ENCODE measurements at regions not wholly inside any gene's neighbourhood (a gene's known extent, or its start where the extent isn't known, plus 50 kb on each side); places are given as distances from the start of the nearest gene placed in this dataset.
"Not testable (repeated sequence)": the region's sequence is repeated elsewhere in the genome, so short reads cannot be mapped to it uniquely, and the experiment has no call there.

DNA sequence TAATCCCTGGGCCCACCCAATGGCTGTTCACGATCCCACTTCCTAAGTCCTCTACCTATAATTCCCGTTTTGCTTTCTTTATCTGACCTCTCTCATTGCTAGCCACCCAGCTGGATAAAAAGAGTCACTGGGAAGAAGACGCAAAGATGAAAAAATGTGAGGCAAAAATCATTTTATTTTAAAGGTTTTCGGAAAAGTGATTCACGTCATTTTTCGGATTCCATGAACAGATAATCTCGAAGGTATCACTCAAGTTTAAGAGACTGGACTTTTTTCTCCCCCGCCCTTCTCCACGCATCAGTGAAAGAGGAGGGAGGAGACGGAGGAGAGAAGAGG lies 266.6 kb downstream of the CGGBP1 start:
- TF ChIP-seq EZH2phosphoT487 (IDR thresholded peaks at IDR 0.05; ENCODE audit: low read length) (no peak), EZH2 (optimal IDR thresholded peaks at IDR 0.05; ENCODE audit: low read depth, low read length) (no peak)
- TF ChIP-seq, protein P1, sequence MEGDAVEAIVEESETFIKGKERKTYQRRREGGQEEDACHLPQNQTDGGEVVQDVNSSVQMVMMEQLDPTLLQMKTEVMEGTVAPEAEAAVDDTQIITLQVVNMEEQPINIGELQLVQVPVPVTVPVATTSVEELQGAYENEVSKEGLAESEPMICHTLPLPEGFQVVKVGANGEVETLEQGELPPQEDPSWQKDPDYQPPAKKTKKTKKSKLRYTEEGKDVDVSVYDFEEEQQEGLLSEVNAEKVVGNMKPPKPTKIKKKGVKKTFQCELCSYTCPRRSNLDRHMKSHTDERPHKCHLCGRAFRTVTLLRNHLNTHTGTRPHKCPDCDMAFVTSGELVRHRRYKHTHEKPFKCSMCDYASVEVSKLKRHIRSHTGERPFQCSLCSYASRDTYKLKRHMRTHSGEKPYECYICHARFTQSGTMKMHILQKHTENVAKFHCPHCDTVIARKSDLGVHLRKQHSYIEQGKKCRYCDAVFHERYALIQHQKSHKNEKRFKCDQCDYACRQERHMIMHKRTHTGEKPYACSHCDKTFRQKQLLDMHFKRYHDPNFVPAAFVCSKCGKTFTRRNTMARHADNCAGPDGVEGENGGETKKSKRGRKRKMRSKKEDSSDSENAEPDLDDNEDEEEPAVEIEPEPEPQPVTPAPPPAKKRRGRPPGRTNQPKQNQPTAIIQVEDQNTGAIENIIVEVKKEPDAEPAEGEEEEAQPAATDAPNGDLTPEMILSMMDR (IDR thresholded peaks at IDR 0.05; ENCODE audit: low read length), result no peak
- Histone ChIP-seq H3K36me3 (replicated peaks; ENCODE audit: insufficient read depth, low read length) (no peaks in the 10 kb centered on the region), H3K4me3 (ENCODE audit: low read length) (no peak overlapping the region; the same call in 1 of the 2 replicates), H3K27me3 (replicated peaks; ENCODE audit: insufficient read depth, low read length) (no peaks in the 10 kb centered on the region), H2AFZ (ENCODE audit: low read length) (peak overlapping the region; percentile 42; the same call in 1 of the 2 replicates), H3K79me2 (ENCODE audit: low read length) (no peaks in the 10 kb centered on the region), H3K9me2 (replicated peaks; ENCODE audit: insufficient read depth, low read length) (no peaks in the 10 kb centered on the region), H3K27ac (ENCODE audit: low read length) (no peak overlapping the region), H3K9me3 (replicated peaks; ENCODE audit: insufficient read depth, low read length) (no peaks in the 10 kb centered on the region), H3K4me1 (ENCODE audit: low read length) (no peaks in the 10 kb centered on the region), H3K9ac (ENCODE audit: low read length) (no peak overlapping the region), H3K4me2 (ENCODE audit: low read depth, low read length) (peak overlapping the region; percentile 35; the same call in 1 of the 2 replicates), H3F3A (ENCODE audit: insufficient read depth, low read length) (no peaks in the 10 kb centered on the region), H4K20me1 (ENCODE audit: insufficient read depth, low read length) (no peaks in the 10 kb centered on the region)
- no peak for DNase-seq

DNA sequence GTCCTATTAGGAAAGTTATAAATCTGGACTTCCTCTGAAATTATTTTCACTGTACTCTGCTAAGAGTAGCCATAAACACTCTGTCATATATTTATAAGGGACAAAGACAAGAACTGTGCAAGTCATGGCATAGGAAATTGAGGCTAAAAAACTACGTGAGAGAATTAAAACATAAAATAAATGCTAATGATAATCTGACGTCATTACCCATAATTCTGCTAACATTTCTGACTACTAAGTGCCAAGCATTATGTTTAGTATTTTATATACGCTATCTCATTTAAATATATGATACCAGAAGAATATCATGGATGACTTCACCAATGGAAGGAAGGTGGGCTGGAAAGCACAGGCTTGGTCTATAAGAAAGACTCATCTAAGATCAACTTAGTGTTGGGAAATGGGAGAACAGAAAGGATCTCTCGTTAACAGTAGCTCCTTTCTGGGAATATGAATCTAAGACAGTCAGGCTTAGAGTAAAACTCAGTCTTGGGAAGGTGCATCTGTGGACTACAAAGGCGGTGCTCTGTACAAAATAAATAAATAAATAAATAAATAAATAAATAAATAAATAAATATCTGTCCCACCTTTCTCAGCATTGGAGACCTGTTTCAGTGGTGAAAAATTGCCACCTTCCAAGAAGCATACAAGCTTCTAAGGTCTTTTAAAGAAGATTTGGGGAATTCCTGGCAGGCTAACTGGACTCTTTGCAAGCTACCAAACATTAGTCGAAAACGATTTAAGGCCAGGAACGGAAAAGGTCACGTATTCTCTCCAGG lies 267.4 kb downstream of the CGGBP1 start:
- H3K79me2 ChIP-seq (ENCODE audit: low read length), result no peaks in the 10 kb centered on the region
- H4K20me1 ChIP-seq (ENCODE audit: insufficient read depth, low read length), result no peaks in the 10 kb centered on the region
- DNase-seq, result no peak
- H3K27ac ChIP-seq (ENCODE audit: low read length), result no peak overlapping the region
- no peak overlapping the region for H3K4me2 ChIP-seq (ENCODE audit: low read depth, low read length)
- TF ChIP-seq, protein P1 (IDR thresholded peaks at IDR 0.05; ENCODE audit: low read length), result no peak
- TF ChIP-seq EZH2 (optimal IDR thresholded peaks at IDR 0.05; ENCODE audit: low read depth, low read length) (no peak), EZH2phosphoT487 (IDR thresholded peaks at IDR 0.05; ENCODE audit: low read length) (no peak)
- H2AFZ ChIP-seq (ENCODE audit: low read length), result 0 out of 2 replicates have a peak overlapping the region, but pooled peaks have one; percentile 42
- H3K4me1 ChIP-seq (ENCODE audit: low read length), result no peaks in the 10 kb centered on the region
- H3K36me3 ChIP-seq (replicated peaks; ENCODE audit: insufficient read depth, low read length), result no peaks in the 10 kb centered on the region
- H3K27me3 ChIP-seq (replicated peaks; ENCODE audit: insufficient read depth, low read length), result no peaks in the 10 kb centered on the region
- no peaks in the 10 kb centered on the region for H3K9me2 ChIP-seq (replicated peaks; ENCODE audit: insufficient read depth, low read length)
- H3K9ac ChIP-seq (ENCODE audit: low read length), result no peak overlapping the region
- H3K9me3 ChIP-seq (replicated peaks; ENCODE audit: insufficient read depth, low read length), result no peaks in the 10 kb centered on the region
- no peak overlapping the region for H3K4me3 ChIP-seq (ENCODE audit: low read length)
- H3F3A ChIP-seq (ENCODE audit: insufficient read depth, low read length), result no peaks in the 10 kb centered on the region

DNA sequence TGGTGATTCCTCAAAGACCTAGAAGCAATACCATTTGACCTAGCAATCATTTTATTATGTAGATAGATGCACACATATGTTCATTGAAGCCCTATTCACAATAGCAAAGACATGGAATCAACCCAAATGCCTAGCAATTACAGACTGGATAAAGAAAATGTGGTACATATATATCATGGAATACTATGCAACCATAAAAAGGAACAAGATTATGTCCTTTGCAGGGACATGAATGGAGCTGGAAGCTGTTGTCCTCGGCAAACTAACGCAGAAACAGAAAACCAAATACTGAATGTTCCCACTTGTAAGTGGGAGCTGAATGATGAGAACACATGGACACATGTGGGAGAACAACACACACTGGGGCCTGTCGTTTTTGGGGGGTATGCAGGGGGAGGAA lies 269.8 kb downstream of the CGGBP1 start:
- H3K36me3 ChIP-seq (replicated peaks; ENCODE audit: insufficient read depth, low read length); DNase-seq; H3K4me3 ChIP-seq (ENCODE audit: low read length); H3K9me2 ChIP-seq (replicated peaks; ENCODE audit: insufficient read depth, low read length); H3K9me3 ChIP-seq (replicated peaks; ENCODE audit: insufficient read depth, low read length); H3K27me3 ChIP-seq (replicated peaks; ENCODE audit: insufficient read depth, low read length); H2AFZ ChIP-seq (ENCODE audit: low read length); H3K4me1 ChIP-seq (ENCODE audit: low read length); H4K20me1 ChIP-seq (ENCODE audit: insufficient read depth, low read length); H3K9ac ChIP-seq (ENCODE audit: low read length); H3K27ac ChIP-seq (ENCODE audit: low read length); H3F3A ChIP-seq (ENCODE audit: insufficient read depth, low read length); H3K79me2 ChIP-seq (ENCODE audit: low read length); H3K4me2 ChIP-seq (ENCODE audit: low read depth, low read length): not testable (repeated sequence)

DNA sequence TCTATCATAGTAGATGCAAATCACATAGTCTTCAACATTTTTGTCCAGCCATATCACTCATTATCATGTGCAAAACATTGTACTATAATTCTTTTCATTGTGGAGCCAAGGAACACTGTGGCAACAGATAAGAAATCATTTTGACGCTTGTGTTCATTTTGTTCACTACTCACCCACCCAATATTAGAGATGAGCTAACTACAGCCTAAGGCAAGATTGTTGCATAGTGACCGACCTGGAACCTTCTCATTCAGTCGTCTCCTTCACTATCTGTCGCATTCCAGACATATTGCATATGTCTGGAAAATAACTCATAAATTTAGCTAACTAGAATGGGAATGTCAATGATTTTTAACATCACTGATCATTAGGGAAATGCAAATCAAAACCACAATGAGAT lies 270.3 kb downstream of the CGGBP1 start:
- H3K27me3 ChIP-seq (replicated peaks; ENCODE audit: insufficient read depth, low read length), result no peaks in the 10 kb centered on the region
- H3K9me2 ChIP-seq (replicated peaks; ENCODE audit: insufficient read depth, low read length), result no peaks in the 10 kb centered on the region
- TF ChIP-seq EZH2 (optimal IDR thresholded peaks at IDR 0.05; ENCODE audit: low read depth, low read length), result no peak
- TF ChIP-seq, protein P1 (IDR thresholded peaks at IDR 0.05; ENCODE audit: low read length), result no peak
- no peak for TF ChIP-seq EZH2phosphoT487 (IDR thresholded peaks at IDR 0.05; ENCODE audit: low read length)
- no peaks in the 10 kb centered on the region for H4K20me1 ChIP-seq (ENCODE audit: insufficient read depth, low read length)
- H3K9me3 ChIP-seq (replicated peaks; ENCODE audit: insufficient read depth, low read length), result no peaks in the 10 kb centered on the region
- no peaks in the 10 kb centered on the region for H3K36me3 ChIP-seq (replicated peaks; ENCODE audit: insufficient read depth, low read length)
- H3K4me1 ChIP-seq (ENCODE audit: low read length), result no peaks in the 10 kb centered on the region
- H3K9ac ChIP-seq (ENCODE audit: low read length), result no peak overlapping the region
- H3F3A ChIP-seq (ENCODE audit: insufficient read depth, low read length), result no peaks in the 10 kb centered on the region
- H3K27ac ChIP-seq (ENCODE audit: low read length), result no peak overlapping the region
- DNase-seq, result no peak
- H3K79me2 ChIP-seq (ENCODE audit: low read length), result no peaks in the 10 kb centered on the region
- H2AFZ ChIP-seq (ENCODE audit: low read length), result no peak overlapping the region
- no peak overlapping the region for H3K4me3 ChIP-seq (ENCODE audit: low read length)
- H3K4me2 ChIP-seq (ENCODE audit: low read depth, low read length), result no peak overlapping the region
